ENCODE measurements at regions not wholly inside any gene's neighbourhood (a gene's known extent, or its start where the extent isn't known, plus 50 kb on each side); places are given as distances from the start of the nearest gene placed in this dataset.
"Not testable (repeated sequence)": the region's sequence is repeated elsewhere in the genome, so short reads cannot be mapped to it uniquely, and the experiment has no call there.

GRCh38 chr2:59282374-59283057, 1041.4 kb upstream of the FANCL start:
- ATAC-seq (no peak), DNase-seq (no peak)
- intact Hi-C loops (cut with DNase I, micrococcal nuclease), result no loop called here

GRCh38 chr2:59277671-59278070, 1036.5 kb upstream of the FANCL start:
- no peak for ATAC-seq
- intact Hi-C loops (cut with DNase I, micrococcal nuclease), result no loop called here
- DNase-seq, result no peak

- DNase-seq (no peak), ATAC-seq (no peak)
- intact Hi-C loops (cut with DNase I, micrococcal nuclease), result no loop called here
These were observed 1035.8 kb upstream of the FANCL start for GRCh38 chr2:59276917-59277316.

- DNase-seq (no peak), ATAC-seq (no peak)
- intact Hi-C loops (cut with DNase I, micrococcal nuclease), result no loop called here
These were observed 1034.9 kb upstream of the FANCL start for GRCh38 chr2:59276033-59276432.

- ATAC-seq, result no peak
- DNase-seq, result no peak
- intact Hi-C loops (cut with DNase I, micrococcal nuclease), result no loop called here
These were observed 1025.3 kb upstream of the FANCL start for GRCh38 chr2:59266453-59266852.

- intact Hi-C loops (cut with DNase I, micrococcal nuclease), result no loop called here
- no peak for ATAC-seq
These were observed 1018.8 kb upstream of the FANCL start for GRCh38 chr2:59259913-59260312.

GRCh38 chr2:59256290-59256689, 1015.2 kb upstream of the FANCL start:
- no peak for ATAC-seq
- intact Hi-C loops (cut with DNase I, micrococcal nuclease), result no loop called here

More at GRCh38 chr2:59259913-59260312, 1018.8 kb upstream of the FANCL start:
- DNase-seq, result no peak

GRCh38 chr2:59254279-59254678, 1013.2 kb upstream of the FANCL start:
- DNase-seq, result no peak
- intact Hi-C loops (cut with DNase I, micrococcal nuclease), result no loop called here
- ATAC-seq, result no peak

More at GRCh38 chr2:59256290-59256689, 1015.2 kb upstream of the FANCL start:
- no peak for DNase-seq

GRCh38 chr2:59250307-59250677, 1009.2 kb upstream of the FANCL start:
- ATAC-seq, result no peak
- no peak for DNase-seq
- intact Hi-C loops (cut with DNase I, micrococcal nuclease), result no loop called here

- DNase-seq, result no peak
- no peak for ATAC-seq
- intact Hi-C loops (cut with DNase I, micrococcal nuclease), result no loop called here
These were observed 1008.5 kb upstream of the FANCL start for GRCh38 chr2:59249441-59250306.

GRCh38 chr2:59239146-59239545, 998.0 kb upstream of the FANCL start:
- ATAC-seq (no peak), DNase-seq (no peak)
- intact Hi-C loops (cut with DNase I, micrococcal nuclease), result no loop called here

- DNase-seq (no peak), ATAC-seq (no peak)
- intact Hi-C loops (cut with DNase I, micrococcal nuclease), result no loop called here
These were observed 996.2 kb upstream of the FANCL start for GRCh38 chr2:59237311-59237710.

- intact Hi-C loops (cut with DNase I, micrococcal nuclease), result no loop called here
- no peak for ATAC-seq
- DNase-seq, result no peak
These were observed 995.6 kb upstream of the FANCL start for GRCh38 chr2:59236723-59237122.

- ATAC-seq, result no peak
- intact Hi-C loops (cut with DNase I, micrococcal nuclease), result no loop called here
These were observed 992.8 kb upstream of the FANCL start for GRCh38 chr2:59233920-59234319.

GRCh38 chr2:59233448-59233847, 992.3 kb upstream of the FANCL start:
- DNase-seq (no peak), ATAC-seq (no peak)
- intact Hi-C loops (cut with DNase I, micrococcal nuclease), result no loop called here

More at GRCh38 chr2:59233920-59234319, 992.8 kb upstream of the FANCL start:
- DNase-seq, result no peak

- DNase-seq (no peak), ATAC-seq (no peak)
- intact Hi-C loops (cut with DNase I, micrococcal nuclease), result no loop called here
These were observed 991.5 kb upstream of the FANCL start for GRCh38 chr2:59232394-59233165.

GRCh38 chr2:59226362-59226761, 985.2 kb upstream of the FANCL start:
- DNase-seq; ATAC-seq; intact Hi-C loops (cut with DNase I, micrococcal nuclease): not testable (repeated sequence)

- ATAC-seq, result no peak
- no peak for DNase-seq
- intact Hi-C loops (cut with DNase I, micrococcal nuclease), result no loop called here
These were observed 982.6 kb upstream of the FANCL start for GRCh38 chr2:59223742-59224141.

GRCh38 chr2:59217360-59217759, 976.2 kb upstream of the FANCL start:
- intact Hi-C loops (cut with DNase I, micrococcal nuclease), result no loop called here
- ATAC-seq, result no peak
- DNase-seq, result no peak

GRCh38 chr2:59206361-59206760, 965.2 kb upstream of the FANCL start:
- ATAC-seq, result no peak
- DNase-seq, result no peak
- intact Hi-C loops (cut with DNase I, micrococcal nuclease), result no loop called here

All from left colon (tissue), 2 donors.